HG03442 (cell line): ENCODE measurements at regions not wholly inside any gene's neighbourhood (a gene's known extent, or its start where the extent isn't known, plus 50 kb on each side); places are given as distances from the start of the nearest gene placed in this dataset.

Experiments used
- ATAC-seq: cut with Tn5 transposase; IDR thresholded peaks from one replicate; pipeline ENCODE4 v1.9.1; 2021; ENCODE audit warnings: mild to moderate bottlenecking, moderate library complexity; ENCODE audit not compliant: unreplicated experiment

- ATAC-seq, result no peak
Observed at GRCh38 chr12:61846765-61847164, 413.4 kb upstream of the USP15 start.

- no peak for ATAC-seq
Observed at GRCh38 chr12:61848893-61849292, 411.3 kb upstream of the USP15 start.

- ATAC-seq, result no peak
Observed at GRCh38 chr12:61853945-61854344, 406.3 kb upstream of the USP15 start.

- ATAC-seq, result no peak
Observed at GRCh38 chr12:61854902-61855301, 405.3 kb upstream of the USP15 start.

GRCh38 chr12:61857968-61858367 lies 402.2 kb upstream of the USP15 start:
- ATAC-seq, result no peak

- ATAC-seq, result no peak
Observed at GRCh38 chr12:61860451-61860850, 399.8 kb upstream of the USP15 start.

GRCh38 chr12:61862986-61863385 lies 397.2 kb upstream of the USP15 start:
- no peak for ATAC-seq

GRCh38 chr12:61863811-61864210 lies 396.4 kb upstream of the USP15 start:
- ATAC-seq, result no peak

GRCh38 chr12:61869796-61870195 lies 390.4 kb upstream of the USP15 start:
- no peak for ATAC-seq

- ATAC-seq, result no peak
Observed at GRCh38 chr12:61870658-61871484, 389.3 kb upstream of the USP15 start.

GRCh38 chr12:61871485-61871810 lies 388.8 kb upstream of the USP15 start:
- ATAC-seq, result no peak

GRCh38 chr12:61879229-61879628 lies 381.0 kb upstream of the USP15 start:
- ATAC-seq, result no peak

- no peak for ATAC-seq
Observed at GRCh38 chr12:61880186-61880585, 380.0 kb upstream of the USP15 start.

- ATAC-seq, result no peak
Observed at GRCh38 chr12:61891632-61892031, 368.6 kb upstream of the USP15 start.

GRCh38 chr12:61894168-61894567 lies 366.0 kb upstream of the USP15 start:
- ATAC-seq, result no peak

GRCh38 chr12:61896436-61896835 lies 363.8 kb upstream of the USP15 start:
- ATAC-seq, result no peak

- ATAC-seq, result no peak
Observed at GRCh38 chr12:61902403-61902802, 357.8 kb upstream of the USP15 start.

- no peak for ATAC-seq
Observed at GRCh38 chr12:61911113-61911512, 349.1 kb upstream of the USP15 start.

GRCh38 chr12:61915420-61915819 lies 344.8 kb upstream of the USP15 start:
- no peak for ATAC-seq

- no peak for ATAC-seq
Observed at GRCh38 chr12:61916831-61917230, 343.4 kb upstream of the USP15 start.

- no peak for ATAC-seq
Observed at GRCh38 chr12:61919686-61920085, 340.5 kb upstream of the USP15 start.

GRCh38 chr12:61920230-61920629 lies 340.0 kb upstream of the USP15 start:
- ATAC-seq, result no peak

GRCh38 chr12:61923152-61923551 lies 337.1 kb upstream of the USP15 start:
- no peak for ATAC-seq
